ENCODE measurements at regions not wholly inside any gene's neighbourhood (a gene's known extent, or its start where the extent isn't known, plus 50 kb on each side); places are given as distances from the start of the nearest gene placed in this dataset.

DNA sequence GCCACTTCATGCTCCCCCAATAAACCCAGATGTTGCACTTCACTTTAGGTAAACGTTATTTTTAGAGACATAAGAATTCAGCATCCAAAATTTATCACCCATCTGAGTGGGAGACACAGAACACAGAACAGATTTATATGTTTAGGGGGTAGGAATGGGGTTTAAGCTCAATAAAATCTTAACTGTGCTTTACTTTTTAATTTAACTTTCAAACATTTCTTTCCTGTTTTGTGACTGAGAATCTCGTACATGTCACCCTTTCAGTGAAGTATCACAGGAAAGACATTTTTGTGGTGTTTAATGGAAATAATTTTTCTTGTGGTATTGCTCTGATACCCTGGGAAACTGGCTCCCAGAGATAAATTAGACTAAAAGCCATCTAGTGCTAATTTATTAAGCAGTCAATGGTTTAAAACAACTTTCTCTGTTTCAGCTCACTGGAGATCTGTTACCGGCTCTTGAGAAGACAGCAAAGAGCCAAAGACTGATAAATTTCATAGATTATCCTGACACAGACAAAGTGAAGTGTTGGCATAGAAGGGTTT, 148.0 kb upstream of the BMP4 start:
- Histone ChIP-seq H3K27ac (no peak overlapping the region), H3K4me1 (ENCODE audit: control insufficient read depth in 1 of 2, insufficient read depth in 1 of 2, low read depth in 1 of 2, low read length in 1 of 2) (no peaks in the 10 kb centered on the region)

DNA sequence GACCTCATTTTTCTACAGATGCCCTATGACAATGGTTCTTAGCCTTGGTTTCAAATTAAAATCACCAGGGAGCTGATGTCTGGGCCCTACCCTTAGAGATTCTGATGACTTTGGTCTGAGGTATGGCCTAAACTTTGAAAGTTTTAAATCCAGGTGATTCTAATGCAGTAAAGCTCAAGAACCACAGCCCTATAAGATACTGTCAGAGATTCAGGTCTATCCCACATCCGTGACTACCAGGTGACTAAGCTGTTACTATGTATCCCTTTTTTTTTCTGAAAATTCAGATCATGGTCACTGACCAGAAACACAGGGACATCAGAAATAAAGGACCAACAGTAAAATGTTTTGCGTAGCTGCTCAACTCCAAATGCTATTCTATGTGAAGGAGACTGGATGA, 148.8 kb upstream of the BMP4 start:
- TF ChIP-seq, protein P1, sequence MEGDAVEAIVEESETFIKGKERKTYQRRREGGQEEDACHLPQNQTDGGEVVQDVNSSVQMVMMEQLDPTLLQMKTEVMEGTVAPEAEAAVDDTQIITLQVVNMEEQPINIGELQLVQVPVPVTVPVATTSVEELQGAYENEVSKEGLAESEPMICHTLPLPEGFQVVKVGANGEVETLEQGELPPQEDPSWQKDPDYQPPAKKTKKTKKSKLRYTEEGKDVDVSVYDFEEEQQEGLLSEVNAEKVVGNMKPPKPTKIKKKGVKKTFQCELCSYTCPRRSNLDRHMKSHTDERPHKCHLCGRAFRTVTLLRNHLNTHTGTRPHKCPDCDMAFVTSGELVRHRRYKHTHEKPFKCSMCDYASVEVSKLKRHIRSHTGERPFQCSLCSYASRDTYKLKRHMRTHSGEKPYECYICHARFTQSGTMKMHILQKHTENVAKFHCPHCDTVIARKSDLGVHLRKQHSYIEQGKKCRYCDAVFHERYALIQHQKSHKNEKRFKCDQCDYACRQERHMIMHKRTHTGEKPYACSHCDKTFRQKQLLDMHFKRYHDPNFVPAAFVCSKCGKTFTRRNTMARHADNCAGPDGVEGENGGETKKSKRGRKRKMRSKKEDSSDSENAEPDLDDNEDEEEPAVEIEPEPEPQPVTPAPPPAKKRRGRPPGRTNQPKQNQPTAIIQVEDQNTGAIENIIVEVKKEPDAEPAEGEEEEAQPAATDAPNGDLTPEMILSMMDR (IDR thresholded peaks at IDR 0.05), result no peak
- H3K27ac ChIP-seq, result no peak overlapping the region
- no peaks in the 10 kb centered on the region for H3K27me3 ChIP-seq
- no peaks in the 10 kb centered on the region for H3K9me3 ChIP-seq
- no peaks in the 10 kb centered on the region for H3K4me1 ChIP-seq (ENCODE audit: control insufficient read depth in 1 of 2, insufficient read depth in 1 of 2, low read depth in 1 of 2, low read length in 1 of 2)
- H3K4me3 ChIP-seq (ENCODE audit: low read depth in 1 of 2, low read length in 1 of 2), result no peak overlapping the region
- H3K36me3 ChIP-seq, result no peaks in the 10 kb centered on the region

More for the DNA sequence above, 148.0 kb upstream of the BMP4 start:
- H3K4me3 ChIP-seq (ENCODE audit: low read depth in 1 of 2, low read length in 1 of 2), result no peak overlapping the region
- TF ChIP-seq, protein P1 (IDR thresholded peaks at IDR 0.05), result no peak
- H3K36me3 ChIP-seq, result no peaks in the 10 kb centered on the region
- no peaks in the 10 kb centered on the region for H3K9me3 ChIP-seq
- no peaks in the 10 kb centered on the region for H3K27me3 ChIP-seq

DNA sequence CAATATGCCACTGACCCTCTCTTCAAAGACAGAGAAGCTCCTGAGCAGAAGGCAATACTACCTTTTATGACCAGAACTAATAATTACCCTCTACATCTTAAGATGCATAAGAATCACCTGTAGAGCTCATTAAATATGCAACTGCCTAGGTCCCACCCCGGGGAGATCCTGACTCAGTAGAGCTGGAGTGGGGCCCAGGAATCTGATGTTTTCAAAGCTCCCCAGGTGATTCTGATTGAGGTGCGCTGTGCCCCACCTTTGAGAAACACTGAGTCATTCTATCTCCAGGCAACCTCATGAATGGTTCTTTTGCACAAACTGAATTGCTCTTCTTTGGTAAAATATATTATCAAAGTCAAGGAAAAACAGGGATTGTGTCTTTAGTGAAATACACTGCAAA, 149.3 kb upstream of the BMP4 start:
- Histone ChIP-seq H3K4me1 (ENCODE audit: control insufficient read depth in 1 of 2, insufficient read depth in 1 of 2, low read depth in 1 of 2, low read length in 1 of 2) (no peaks in the 10 kb centered on the region), H3K9me3 (no peaks in the 10 kb centered on the region), H3K36me3 (no peaks in the 10 kb centered on the region), H3K4me3 (ENCODE audit: low read depth in 1 of 2, low read length in 1 of 2) (no peak overlapping the region), H3K27ac (no peak overlapping the region), H3K27me3 (no peaks in the 10 kb centered on the region)
- TF ChIP-seq, protein P1 (IDR thresholded peaks at IDR 0.05), result no peak

DNA sequence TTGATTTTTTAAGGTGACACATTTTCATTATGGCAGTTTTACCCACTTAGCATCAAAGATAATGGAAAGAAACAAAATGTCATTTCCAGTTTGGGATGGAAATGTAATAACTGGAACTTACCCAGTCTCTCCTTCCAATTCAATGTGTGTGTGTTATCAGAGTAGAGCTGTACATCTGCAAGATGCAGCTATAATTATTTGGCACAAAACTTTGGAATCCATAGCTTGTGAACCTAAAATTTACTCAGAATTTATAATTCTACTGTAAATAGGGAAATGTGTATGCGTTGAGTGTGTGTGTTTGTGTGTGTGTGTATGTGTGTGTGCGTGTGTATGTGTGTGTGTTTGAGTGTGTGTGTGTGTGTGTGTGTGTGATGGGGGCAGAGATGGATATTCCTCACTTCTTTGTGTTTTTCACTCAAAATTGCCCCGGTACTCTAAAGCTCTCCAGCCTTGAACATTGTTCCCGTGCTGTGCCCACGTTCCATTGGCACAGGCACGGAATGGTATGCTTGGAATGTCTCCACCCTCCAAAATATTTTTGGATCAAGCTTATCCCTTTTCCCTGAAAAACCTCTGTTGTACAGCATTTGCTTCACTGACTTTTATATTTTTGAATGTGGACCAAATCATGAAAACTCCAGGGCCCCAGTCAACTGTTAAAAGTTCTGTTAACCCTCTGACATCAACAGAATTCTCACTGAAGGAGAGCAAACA, 150.2 kb upstream of the BMP4 start:
- H3K9me3 ChIP-seq, result no peaks in the 10 kb centered on the region
- H3K27ac ChIP-seq, result no peak overlapping the region
- H3K27me3 ChIP-seq, result no peaks in the 10 kb centered on the region
- no peaks in the 10 kb centered on the region for H3K4me1 ChIP-seq (ENCODE audit: control insufficient read depth in 1 of 2, insufficient read depth in 1 of 2, low read depth in 1 of 2, low read length in 1 of 2)
- H3K36me3 ChIP-seq, result no peaks in the 10 kb centered on the region
- TF ChIP-seq, protein P1 (IDR thresholded peaks at IDR 0.05), result no peak
- H3K4me3 ChIP-seq (ENCODE audit: low read depth in 1 of 2, low read length in 1 of 2), result no peak overlapping the region

DNA sequence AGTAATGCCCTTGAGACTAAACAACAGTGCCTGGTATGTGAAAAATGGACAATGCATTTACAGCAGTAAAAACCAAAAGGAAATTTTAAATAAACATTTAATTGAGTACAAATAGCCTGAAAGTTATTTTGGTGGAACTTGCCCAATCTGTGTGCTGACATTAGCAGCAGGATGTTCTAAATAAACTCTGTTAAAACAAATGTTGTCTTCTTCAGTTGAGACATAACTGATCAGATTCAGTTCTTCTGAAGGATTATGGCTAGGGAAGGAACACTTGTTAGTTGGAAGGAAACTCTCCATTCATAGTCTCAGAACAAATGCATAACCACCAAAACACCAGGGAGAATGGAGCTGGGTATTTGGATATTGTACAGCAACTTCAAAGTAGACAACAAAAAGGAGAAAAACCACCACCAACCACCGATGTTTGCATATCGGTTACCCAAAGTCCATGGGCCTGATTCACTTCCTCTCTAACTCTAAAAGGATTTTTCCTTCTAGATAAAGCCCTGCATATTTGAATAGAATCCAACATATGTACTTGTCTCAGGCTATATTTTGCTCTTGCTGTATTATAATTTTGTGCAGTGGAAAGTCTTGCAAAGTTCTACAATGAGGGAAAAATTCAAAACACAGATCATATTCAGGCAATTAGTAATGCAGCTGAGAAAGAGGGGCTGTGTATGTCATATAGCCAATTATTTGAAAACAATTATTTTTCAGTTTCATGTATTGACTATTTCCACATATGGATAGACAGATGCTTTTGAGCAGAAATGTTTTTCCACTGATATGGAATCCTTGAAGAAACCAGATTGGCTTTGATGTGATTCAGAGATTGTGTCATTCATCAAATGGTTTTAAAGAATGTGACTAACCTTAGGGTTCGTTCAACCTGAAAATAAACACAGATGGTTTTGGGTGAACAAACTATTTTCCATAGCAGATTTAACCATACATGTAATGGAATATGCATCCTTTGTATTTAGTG, 152.2 kb upstream of the BMP4 start:
- H3K4me3 ChIP-seq (ENCODE audit: low read depth in 1 of 2, low read length in 1 of 2), result no peak overlapping the region
- no peaks in the 10 kb centered on the region for H3K9me3 ChIP-seq
- no peaks in the 10 kb centered on the region for H3K4me1 ChIP-seq (ENCODE audit: control insufficient read depth in 1 of 2, insufficient read depth in 1 of 2, low read depth in 1 of 2, low read length in 1 of 2)
- H3K27ac ChIP-seq, result no peak overlapping the region
- TF ChIP-seq, protein P1 (IDR thresholded peaks at IDR 0.05), result no peak
- no peaks in the 10 kb centered on the region for H3K36me3 ChIP-seq
- no peaks in the 10 kb centered on the region for H3K27me3 ChIP-seq
